Psoas muscle (tissue), 7 donors: ENCODE measurements at regions not wholly inside any gene's neighbourhood (a gene's known extent, or its start where the extent isn't known, plus 50 kb on each side); places are given as distances from the start of the nearest gene placed in this dataset.
"Not testable (repeated sequence)": the region's sequence is repeated elsewhere in the genome, so short reads cannot be mapped to it uniquely, and the experiment has no call there.

Experiments
- ATAC-seq, 4 donors: fragments of 200-7000 bp; cut with Tn5 transposase; one replicate each; pipeline ENCODE4 v1.9.1; 2020; ENCODE audit warnings: moderate library complexity in 3 of 4, mild to moderate bottlenecking in 2 of 4
- DNase-seq, 2 donors: peaks; one replicate each; pipeline ENCODE4 v3.0.0-alpha.2; 2020
- H3K27ac ChIP-seq: fragments of 200-600 bp; one replicate; pipeline ENCODE4 v1.8.0; 2022
- H3K27me3 ChIP-seq, 3 donors: fragments of 200-600 bp in 1 of 3; one replicate each; pipeline versions ENCODE4 v1.6.1 to v1.8.0; 2013 to 2022; ENCODE audit warnings: low read length in 2 of 3, mild to moderate bottlenecking in 2 of 3, moderate library complexity in 1 of 3; ENCODE audit not compliant: insufficient read depth in 3 of 3
- H3K36me3 ChIP-seq, 2 donors: fragments of 200-600 bp in 1 of 2; one replicate each; pipeline versions ENCODE4 v1.6.1 to v1.8.0; 2013 to 2022; ENCODE audit warnings: low read depth in 1 of 2, mild to moderate bottlenecking in 1 of 2, moderate library complexity in 1 of 2; ENCODE audit not compliant: insufficient read depth in 1 of 2
- H3K4me1 ChIP-seq: fragments of 200-600 bp; one replicate; pipeline ENCODE4 v1.8.0; 2022
- H3K4me3 ChIP-seq: fragments of 200-600 bp; one replicate; pipeline ENCODE4 v1.8.0; 2022; ENCODE audit warnings: mild to moderate bottlenecking
- H3K9me3 ChIP-seq: fragments of 200-600 bp; one replicate; pipeline ENCODE4 v1.8.0; 2022
- WGBS, 3 donors: extraction: QIAGEN DNeasy Blood & Tissue Kit; methylation state at CpG; one replicate each; pipeline versions ENCODE4 v1.1.6 to v1.1.7; 2013; 5-methylcytosine and 5-hydroxymethylcytosine counted together
- intact Hi-C, 2 donors: fragments of 100-400 bp; cut with DNase I; formaldehyde crosslinking; loops; one replicate each; pipeline versions ENCODE4 v1.11.0 to v1.14.2; 2022
- TF ChIP-seq, protein P1 (sequence below): fragments of 200-600 bp; IDR thresholded peaks from one replicate; pipeline ENCODE4 v1.8.0; 2022; ENCODE audit warnings: antibody characterized with exemption
- donor health status: healthy with polysubstance abuse.
- donor health status: DM: no; HTN: no; CAD: no; lungs with moderate emphysema.
- donor health status: Bipolar disorder and iron deficiency.
- donor health status: healthy.
- donor health status: DM: yes; HTN: yes; CAD: no.
- donor health status: DM: no; HTN: no; CAD: no.
- donor health status: DM: yes; HTN: yes; CAD: no.

DNA sequence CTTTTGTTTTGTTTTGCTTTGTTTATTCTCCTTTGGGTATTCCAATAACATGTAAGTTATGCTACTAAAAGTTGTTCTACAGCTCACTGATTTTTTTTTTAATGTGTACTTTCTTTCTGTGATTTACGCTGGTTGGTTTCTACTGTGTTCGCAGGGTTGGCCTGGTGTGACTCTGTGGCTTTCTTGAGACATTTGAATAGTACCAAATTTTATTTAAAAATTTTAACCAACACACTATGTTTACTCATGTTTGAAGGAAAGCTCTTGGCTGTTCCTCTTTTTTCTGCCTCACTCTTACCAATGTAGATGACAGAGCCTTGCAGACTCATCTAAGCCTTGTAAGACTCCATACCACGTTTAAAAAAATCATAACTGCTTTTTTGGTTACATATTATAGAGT is 1784.9 kb upstream of the DEFB115 start:
- Histone ChIP-seq H3K36me3 (no peaks in the 10 kb centered on the region), H3K27ac (no peak overlapping the region), H3K4me1 (no peaks in the 10 kb centered on the region), H3K27me3 (no peaks in the 10 kb centered on the region), H3K9me3 (no peaks in the 10 kb centered on the region), H3K4me3 (no peak overlapping the region)
- TF ChIP-seq, protein P1, sequence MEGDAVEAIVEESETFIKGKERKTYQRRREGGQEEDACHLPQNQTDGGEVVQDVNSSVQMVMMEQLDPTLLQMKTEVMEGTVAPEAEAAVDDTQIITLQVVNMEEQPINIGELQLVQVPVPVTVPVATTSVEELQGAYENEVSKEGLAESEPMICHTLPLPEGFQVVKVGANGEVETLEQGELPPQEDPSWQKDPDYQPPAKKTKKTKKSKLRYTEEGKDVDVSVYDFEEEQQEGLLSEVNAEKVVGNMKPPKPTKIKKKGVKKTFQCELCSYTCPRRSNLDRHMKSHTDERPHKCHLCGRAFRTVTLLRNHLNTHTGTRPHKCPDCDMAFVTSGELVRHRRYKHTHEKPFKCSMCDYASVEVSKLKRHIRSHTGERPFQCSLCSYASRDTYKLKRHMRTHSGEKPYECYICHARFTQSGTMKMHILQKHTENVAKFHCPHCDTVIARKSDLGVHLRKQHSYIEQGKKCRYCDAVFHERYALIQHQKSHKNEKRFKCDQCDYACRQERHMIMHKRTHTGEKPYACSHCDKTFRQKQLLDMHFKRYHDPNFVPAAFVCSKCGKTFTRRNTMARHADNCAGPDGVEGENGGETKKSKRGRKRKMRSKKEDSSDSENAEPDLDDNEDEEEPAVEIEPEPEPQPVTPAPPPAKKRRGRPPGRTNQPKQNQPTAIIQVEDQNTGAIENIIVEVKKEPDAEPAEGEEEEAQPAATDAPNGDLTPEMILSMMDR: no peak
- 42 to 58% (median 47%) methylated on average over 3 of the region's 3 CpGs for WGBS, 3 donors
- no peak for ATAC-seq
- no peak for DNase-seq
- intact Hi-C loops: no loop called here

DNA sequence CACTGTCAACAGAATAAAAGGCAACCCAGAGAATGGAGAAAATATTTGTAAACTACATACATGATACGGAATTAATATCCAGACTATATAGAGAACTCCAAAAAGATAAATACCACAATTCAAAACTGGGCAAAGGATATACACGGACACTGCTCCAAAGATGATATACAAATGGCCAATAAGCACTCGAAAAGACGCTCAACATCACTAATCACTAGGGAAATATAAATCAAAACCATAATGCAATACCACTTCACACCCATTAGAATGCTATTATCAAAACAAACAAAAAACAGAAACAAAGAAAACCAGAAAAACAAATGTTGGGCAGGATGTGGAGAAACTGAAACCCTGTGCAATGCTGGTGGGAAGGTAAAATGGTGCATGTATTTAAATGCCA is 1764.6 kb upstream of the DEFB115 start:
- H3K4me3 ChIP-seq: not testable (repeated sequence)

DNA sequence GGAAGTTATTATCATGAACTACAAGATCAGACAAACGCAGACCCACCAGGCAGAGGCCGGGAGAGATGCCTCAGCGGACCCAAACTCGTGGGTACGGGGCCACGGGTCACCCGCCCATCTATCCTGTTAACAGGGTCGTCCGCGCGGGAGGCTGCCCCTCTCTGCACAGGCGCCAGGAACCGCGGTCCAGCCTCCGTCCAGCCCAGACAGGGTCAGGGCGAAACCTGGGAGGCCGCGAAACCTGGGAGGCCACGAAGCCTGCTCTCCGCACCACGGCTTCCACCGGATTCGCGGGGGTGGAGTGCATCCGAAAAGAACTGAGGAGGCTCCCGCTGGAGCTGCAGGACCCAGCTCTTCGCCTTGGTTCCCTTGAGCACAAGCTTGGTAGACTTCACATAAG is 1760.7 kb upstream of the DEFB115 start:
- H3K36me3 ChIP-seq, ATAC-seq, H3K4me1 ChIP-seq, intact Hi-C loops, H3K27me3 ChIP-seq, H3K9me3 ChIP-seq, H3K27ac ChIP-seq: not testable (repeated sequence)
- DNase-seq: peak in 1 of 2 donors; percentile 54
- WGBS, 3 donors: 35 to 42% (median 39%) methylated on average over 17 to 26 of the region's 27 CpGs
- peak overlapping the region; percentile 22 for H3K4me3 ChIP-seq

More for the DNA sequence above, 1764.6 kb upstream of the DEFB115 start:
- H3K27ac ChIP-seq, H3K27me3 ChIP-seq, ATAC-seq, H3K4me1 ChIP-seq, H3K36me3 ChIP-seq, H3K9me3 ChIP-seq, intact Hi-C loops, DNase-seq: not testable (repeated sequence)
- WGBS, 3 donors: 71 to 77% (median 72%) methylated on average over 4 of the region's 4 CpGs

DNA sequence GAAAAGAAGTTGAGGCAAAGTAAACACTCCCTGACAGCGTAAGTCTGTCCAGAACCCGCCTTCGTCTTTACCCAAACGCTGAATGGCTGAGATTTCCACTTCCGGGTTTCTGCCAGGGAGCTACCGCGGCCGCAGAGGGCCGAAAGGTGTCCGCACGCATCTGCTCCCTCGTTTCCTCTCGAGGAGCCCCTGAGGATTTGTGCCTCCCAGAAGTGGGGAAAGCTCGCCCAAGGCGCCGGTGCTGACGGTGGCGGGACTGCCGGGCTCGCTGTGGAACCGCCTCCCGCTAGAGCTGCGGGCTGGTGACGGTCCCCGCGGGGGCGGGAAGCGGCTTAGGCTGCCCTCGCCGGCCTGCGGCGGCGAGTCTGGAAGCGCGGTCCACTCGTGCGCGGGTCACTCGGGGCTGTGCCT is 1760.2 kb upstream of the DEFB115 start:
- TF ChIP-seq, protein P1: no peak
- 47 to 50% (median 48%) methylated on average over 38 to 39 of the region's 39 CpGs for WGBS, 3 donors
- no peaks in the 10 kb centered on the region for H3K4me1 ChIP-seq
- DNase-seq (peak in 1 of 2 donors; percentile 55), ATAC-seq (peak in 1 of 4 donors; percentile 46)
- H3K27ac ChIP-seq: no peak overlapping the region
- no peaks in the 10 kb centered on the region for H3K36me3 ChIP-seq
- intact Hi-C loops: no loop called here
- H3K4me3 ChIP-seq: peak overlapping the region; percentile 22
- no peaks in the 10 kb centered on the region for H3K9me3 ChIP-seq
- no peaks in the 10 kb centered on the region for H3K27me3 ChIP-seq

DNA sequence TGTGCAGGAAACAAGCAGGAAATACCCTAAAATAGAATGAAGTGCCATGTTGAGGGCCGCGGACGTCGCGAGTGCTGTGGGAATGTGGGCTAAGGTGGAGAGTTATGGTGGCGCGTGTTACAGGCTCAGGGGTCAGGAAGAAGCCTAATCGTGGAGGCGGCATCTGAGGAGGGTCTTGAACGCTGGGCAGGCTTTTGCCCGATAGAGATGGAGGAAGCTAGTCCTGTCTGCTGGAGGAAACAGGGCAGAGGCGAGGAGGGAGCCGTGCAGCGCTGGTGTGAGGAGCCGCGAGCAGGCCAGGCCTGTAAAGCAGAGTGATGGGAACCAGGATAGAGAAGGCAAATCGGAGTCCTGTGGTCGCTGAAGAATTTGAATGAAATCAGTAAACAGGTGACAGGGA is 1759.8 kb upstream of the DEFB115 start:
- H3K4me3 ChIP-seq, H3K27me3 ChIP-seq, H3K27ac ChIP-seq, ATAC-seq, DNase-seq, H3K4me1 ChIP-seq, intact Hi-C loops, H3K9me3 ChIP-seq, H3K36me3 ChIP-seq: not testable (repeated sequence)
- 56 to 59% (median 57%) methylated on average over 18 of the region's 18 CpGs for WGBS, 3 donors

DNA sequence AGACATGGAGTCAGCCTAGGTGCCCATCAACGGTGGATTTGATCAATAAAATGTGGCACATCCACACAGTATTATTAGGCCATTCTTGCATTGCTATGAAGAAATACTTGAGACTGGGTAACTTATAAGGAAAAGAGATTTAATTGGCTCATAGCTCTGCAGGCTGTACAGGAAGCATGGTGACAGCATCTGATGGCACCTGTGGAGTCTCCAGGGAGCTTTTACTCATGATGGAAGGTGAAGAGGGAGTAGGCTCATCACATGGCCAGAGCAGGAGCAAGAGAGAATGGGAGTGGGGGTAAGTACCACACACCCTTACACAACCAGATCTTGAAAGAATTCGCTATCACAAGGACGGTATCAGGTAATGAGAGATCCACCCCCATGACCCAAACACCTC is 1756.7 kb upstream of the DEFB115 start:
- 46 to 50% (median 48%) methylated on average over 3 of the region's 3 CpGs for WGBS, 3 donors
- H3K36me3 ChIP-seq, H3K9me3 ChIP-seq, DNase-seq, ATAC-seq, H3K4me1 ChIP-seq, intact Hi-C loops, H3K27me3 ChIP-seq, H3K27ac ChIP-seq, H3K4me3 ChIP-seq: not testable (repeated sequence)

DNA sequence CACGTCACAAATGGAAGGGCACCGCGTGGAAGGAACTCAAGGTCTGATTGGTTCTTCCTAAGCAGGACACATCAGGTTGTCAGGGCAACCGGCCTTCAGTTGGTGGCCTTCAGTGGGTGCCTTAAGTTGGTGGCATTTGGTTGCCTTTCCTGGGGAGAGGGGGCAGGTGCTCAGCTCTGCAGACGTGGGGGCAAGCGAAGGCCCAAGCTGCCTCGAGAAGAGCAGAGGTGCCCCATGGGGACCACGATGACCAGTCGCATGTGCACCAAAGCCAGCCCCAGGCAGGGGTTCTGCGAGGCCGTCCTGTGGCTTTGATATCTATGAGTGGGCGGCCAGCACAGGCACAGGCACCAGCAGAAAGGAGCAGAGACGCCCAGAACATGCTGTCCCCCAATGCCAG is 1742.8 kb upstream of the DEFB115 start:
- intact Hi-C loops, H3K4me3 ChIP-seq, H3K9me3 ChIP-seq, H3K4me1 ChIP-seq, H3K27me3 ChIP-seq, H3K36me3 ChIP-seq, ATAC-seq, H3K27ac ChIP-seq: not testable (repeated sequence)
- WGBS, 3 donors: 66 to 68% (median 68%) methylated on average over 13 of the region's 13 CpGs
- DNase-seq: peak in 1 of 2 donors; percentile 30

DNA sequence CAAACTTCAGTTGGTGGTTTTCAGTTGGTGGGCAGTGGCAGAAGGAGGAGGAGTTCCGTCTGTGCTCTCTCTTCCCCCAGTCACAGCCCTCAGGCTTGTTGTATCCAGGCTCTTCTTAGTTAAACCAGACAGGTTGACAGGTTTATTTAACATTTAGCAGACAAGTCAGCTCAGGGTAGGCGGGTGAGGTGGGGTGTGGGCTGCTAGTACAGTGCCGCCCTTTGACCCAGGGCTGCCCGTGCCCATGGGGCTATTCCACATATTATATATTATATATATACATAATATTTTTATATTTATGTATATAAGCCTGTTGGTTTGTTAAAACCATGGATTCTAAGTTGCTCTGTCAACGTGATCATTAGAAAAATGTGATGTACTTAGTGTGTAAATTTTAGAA is 1740.6 kb upstream of the DEFB115 start:
- DNase-seq, H3K4me1 ChIP-seq, ATAC-seq, H3K4me3 ChIP-seq, H3K9me3 ChIP-seq, intact Hi-C loops, H3K27ac ChIP-seq, H3K27me3 ChIP-seq, H3K36me3 ChIP-seq: not testable (repeated sequence)
- 50 to 56% (median 52%) methylated on average over 5 of the region's 5 CpGs for WGBS, 3 donors
